GM12878 (cell line): ENCODE measurements at regions not wholly inside any gene's neighbourhood (a gene's known extent, or its start where the extent isn't known, plus 50 kb on each side); places are given as distances from the start of the nearest gene placed in this dataset.

ENCODE experiments used
- ATAC-seq: fragments of 200-7000 bp; cut with Tn5 transposase; 3 replicates; pipeline ENCODE4 v1.9.1; 2020; ENCODE audit warnings: mild to moderate bottlenecking, moderate library complexity
- BruUV-seq: library from RNA; stranded (reverse); fragments of 400-500 nt; replicated peaks from 2 replicates; lab custom pipeline; 2021; lab: Mats Ljungman, UMichigan
- CTCF ChIA-PET: fragments of 300-600 bp; sonication (Branson Sonifier 250); formaldehyde crosslinking; extraction: SDS; loops from one replicate; lab custom pipeline; 2021; ENCODE audit warnings: inconsistent platforms; lab: Yijun Ruan, JAX
- POLR2A ChIA-PET: fragments of 350-600 bp; formaldehyde crosslinking; extraction: SDS; loops from one replicate; lab custom pipeline; 2021; ENCODE audit warnings: inconsistent platforms; lab: Charles Lee
- RAD21 ChIA-PET: fragments of 300-600 bp; sonication (Branson Sonifier 250); formaldehyde crosslinking; loops from one replicate; lab custom pipeline; 2023; ENCODE audit warnings: antibody characterized with exemption; ENCODE audit not compliant: unreplicated experiment; lab: Charles Lee
- SMC1A ChIA-PET: fragments of 300-600 bp; sonication (Branson Sonifier 250); formaldehyde crosslinking; loops from one replicate; lab custom pipeline; 2023; ENCODE audit not compliant: unreplicated experiment, uncharacterized antibody; lab: Charles Lee
- DNase-seq: peaks from one replicate; pipeline ENCODE4 v3.0.0-alpha.2; 2011; ENCODE audit warnings: low read depth, low spot score
- FAIRE-seq: peaks from 3 replicates; lab custom pipeline; 2011; peaks lifted over from hg19 to GRCh38; lab: Jason Lieb, UNC
- H2AFZ ChIP-seq: 2 replicates; pipeline ENCODE4 v1.6.0; 2011; ENCODE audit warnings: low read depth, low read length, control low read depth; ENCODE audit not compliant: control insufficient read depth
- H3K27ac ChIP-seq: 2 replicates; pipeline ENCODE4 v1.5.1; 2011; ENCODE audit warnings: control low read depth; ENCODE audit not compliant: control insufficient read depth, insufficient read depth
- H3K27me3 ChIP-seq, 2 experiments: replicated peaks in 1 of 2; 2 replicates each; pipeline versions ENCODE4 v1.6.0 to v1.6.1; 2011; ENCODE audit warnings: low read length in 1 of 2; ENCODE audit not compliant: control insufficient read depth in 2 of 2, insufficient read depth in 2 of 2
- H3K36me3 ChIP-seq, 2 experiments: 2 replicates each; pipeline ENCODE4 v1.5.1; 2011; ENCODE audit warnings: low read length in 1 of 2; ENCODE audit not compliant: control insufficient read depth in 2 of 2, insufficient read depth in 2 of 2
- H3K4me1 ChIP-seq: 2 replicates; pipeline ENCODE4 v1.6.1; 2011; ENCODE audit warnings: mild to moderate bottlenecking, low read length, moderate library complexity, mixed read lengths; ENCODE audit not compliant: control insufficient read depth, insufficient read depth
- H3K4me2 ChIP-seq: 2 replicates; pipeline ENCODE4 v1.6.0; 2011; ENCODE audit warnings: control low read depth; ENCODE audit not compliant: control insufficient read depth, insufficient read depth
- H3K4me3 ChIP-seq: fragments of 200-600 bp; sonication (generic); 2 replicates; pipeline ENCODE4 v1.5.1; 2016
- H3K79me2 ChIP-seq: 2 replicates; pipeline ENCODE4 v1.6.0; 2011; ENCODE audit warnings: low read length; ENCODE audit not compliant: control insufficient read depth, insufficient read depth
- H3K9ac ChIP-seq: 2 replicates; pipeline ENCODE4 v1.8.0; 2011; ENCODE audit warnings: low read length, control low read depth, mixed read lengths; ENCODE audit not compliant: control insufficient read depth, insufficient read depth
- H3K9me3 ChIP-seq: replicated peaks from 3 replicates; pipeline ENCODE4 v1.5.1; 2011; ENCODE audit warnings: mild to moderate bottlenecking, low read length; ENCODE audit not compliant: control insufficient read depth, insufficient read depth
- H4K20me1 ChIP-seq: 2 replicates; pipeline ENCODE4 v1.6.0; 2011; ENCODE audit not compliant: control insufficient read depth, insufficient read depth
- CHD1 ChIP-seq: IDR thresholded peaks from 2 replicates; pipeline ENCODE4 v1.6.1; 2012; ENCODE audit warnings: low read depth, low read length, improper control_type of control experiment
- ZNF207 ChIP-seq: fragments of 450-650 bp; IDR thresholded peaks from 2 replicates; pipeline ENCODE4 v1.6.1; 2014; ENCODE audit warnings: antibody characterized with exemption, mild to moderate bottlenecking, borderline replicate concordance
- ZNF622 ChIP-seq: fragments of 450-650 bp; IDR thresholded peaks from 2 replicates; pipeline ENCODE4 v1.6.1; 2017; ENCODE audit warnings: mild to moderate bottlenecking, inconsistent platforms
- ZSCAN29 ChIP-seq: fragments of 450-650 bp; IDR thresholded peaks from 2 replicates; pipeline ENCODE4 v1.6.1; 2017; ENCODE audit warnings: mild to moderate bottlenecking, moderate library complexity
- WGBS: methylation state at CpG from one replicate; pipeline ENCODE4 v1.1.6; 2016; ENCODE audit warnings: low lambda C conversion rate; ENCODE audit not compliant: insufficient replicate concordance, insufficient coverage; ENCODE audit errors: missing lambda C conversion rate; 5-methylcytosine and 5-hydroxymethylcytosine counted together
- in situ Hi-C: fragments of 300-500 bp; cut with MboI; formaldehyde crosslinking; loops from 9 replicates; pipeline ENCODE4 v1.14.3; 2018; ENCODE audit warnings: mixed read lengths
- intact Hi-C: fragments of 100-400 bp; cut with micrococcal nuclease; formaldehyde crosslinking; loops from one replicate; pipeline ENCODE4 v1.14.2; 2022; ENCODE audit not compliant: unreplicated experiment
- TF ChIP-seq, protein P1 (sequence below): fragments of 450-650 bp; formaldehyde crosslinking; IDR thresholded peaks from 2 replicates; pipeline ENCODE4 v1.4.0; 2022; ENCODE audit warnings: mild to moderate bottlenecking, moderate library complexity

DNA sequence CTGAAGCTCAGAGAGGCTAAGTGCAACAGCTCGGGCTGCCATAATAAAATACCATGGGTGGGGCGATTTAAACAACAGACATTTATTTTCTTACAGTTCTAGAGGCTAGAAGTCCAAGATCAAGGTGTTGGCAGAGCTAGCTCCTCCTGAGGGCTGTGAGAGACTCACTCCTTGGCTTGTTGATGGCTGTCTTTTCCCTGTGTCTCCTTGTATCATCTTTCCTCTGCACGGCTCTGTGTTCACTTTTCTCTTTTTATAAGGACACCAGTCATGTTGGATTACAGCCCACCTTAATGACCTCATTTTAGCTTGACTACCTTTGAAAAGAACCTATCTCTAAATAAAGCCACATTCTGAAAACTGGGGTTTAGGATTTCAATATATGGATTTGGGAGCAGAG, 129.7 kb downstream of the RPL22L1 start (continued):
- TF ChIP-seq CHD1 = no peak

GRCh38 chr3:170739410-170739809, 130.6 kb downstream of the RPL22L1 start:
- Histone ChIP-seq H3K27me3 (peaks cover 0 to 1% of the 10 kb centered on the region in 2 experiments; a peak in 1 of 4 replicates), H3K27ac (no peak overlapping the region), H3K4me3 (no peak overlapping the region), H3K9ac (no peak overlapping the region), H3K4me1 (no peaks in the 10 kb centered on the region), H4K20me1 (no peaks in the 10 kb centered on the region), H3K36me3 (no peaks in the 10 kb centered on the region), H2AFZ (no peak overlapping the region), H3K79me2 (no peaks in the 10 kb centered on the region), H3K9me3 (no peaks in the 10 kb centered on the region), H3K4me2 (no peak overlapping the region)
- BruUV-seq = no TSS peak
- ChIA-PET SMC1A (no interaction called here), POLR2A (no interaction called here), RAD21 (no interaction called here), CTCF (interaction anchor here (1.5 kb wide), 1 partner anchor 14 kb away, joined by 4 read pairs; no protein-coding TSS in a partner anchor)
- intact Hi-C loops = no loop called here
- ATAC-seq = no peak
- no peak for DNase-seq
- no peak for FAIRE-seq
- in situ Hi-C loops = no loop called here
- under 1% methylated on average over 4 of the region's 4 CpGs for WGBS
- TF ChIP-seq ZNF622 (no peak), ZSCAN29 (no peak), ZNF207 (no peak)
- TF ChIP-seq, protein P1, sequence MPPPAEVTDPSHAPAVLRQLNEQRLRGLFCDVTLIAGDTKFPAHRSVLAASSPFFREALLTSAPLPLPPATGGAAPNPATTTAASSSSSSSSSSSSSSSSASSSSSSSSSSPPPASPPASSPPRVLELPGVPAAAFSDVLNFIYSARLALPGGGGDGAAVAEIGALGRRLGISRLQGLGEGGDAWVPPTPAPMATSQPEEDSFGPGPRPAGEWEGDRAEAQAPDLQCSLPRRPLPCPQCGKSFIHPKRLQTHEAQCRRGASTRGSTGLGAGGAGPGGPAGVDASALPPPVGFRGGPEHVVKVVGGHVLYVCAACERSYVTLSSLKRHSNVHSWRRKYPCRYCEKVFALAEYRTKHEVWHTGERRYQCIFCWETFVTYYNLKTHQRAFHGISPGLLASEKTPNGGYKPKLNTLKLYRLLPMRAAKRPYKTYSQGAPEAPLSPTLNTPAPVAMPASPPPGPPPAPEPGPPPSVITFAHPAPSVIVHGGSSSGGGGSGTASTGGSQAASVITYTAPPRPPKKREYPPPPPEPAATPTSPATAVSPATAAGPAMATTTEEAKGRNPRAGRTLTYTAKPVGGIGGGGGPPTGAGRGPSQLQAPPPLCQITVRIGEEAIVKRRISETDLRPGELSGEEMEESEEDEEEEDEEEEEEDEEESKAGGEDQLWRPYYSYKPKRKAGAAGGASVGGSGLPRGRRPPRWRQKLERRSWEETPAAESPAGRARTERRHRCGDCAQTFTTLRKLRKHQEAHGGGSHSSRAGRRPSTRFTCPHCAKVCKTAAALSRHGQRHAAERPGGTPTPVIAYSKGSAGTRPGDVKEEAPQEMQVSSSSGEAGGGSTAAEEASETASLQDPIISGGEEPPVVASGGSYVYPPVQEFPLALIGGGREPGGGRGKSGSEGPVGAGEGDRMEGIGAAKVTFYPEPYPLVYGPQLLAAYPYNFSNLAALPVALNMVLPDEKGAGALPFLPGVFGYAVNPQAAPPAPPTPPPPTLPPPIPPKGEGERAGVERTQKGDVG (CRISPR knock-in tag) = no peak
